ENCODE measurements at regions not wholly inside any gene's neighbourhood (a gene's known extent, or its start where the extent isn't known, plus 50 kb on each side); places are given as distances from the start of the nearest gene placed in this dataset.
A peak's percentile ranks its signal among the peaks of the same experiment; 100 is the strongest.
"Not testable (repeated sequence)": the region's sequence is repeated elsewhere in the genome, so short reads cannot be mapped to it uniquely, and the experiment has no call there.

DNA sequence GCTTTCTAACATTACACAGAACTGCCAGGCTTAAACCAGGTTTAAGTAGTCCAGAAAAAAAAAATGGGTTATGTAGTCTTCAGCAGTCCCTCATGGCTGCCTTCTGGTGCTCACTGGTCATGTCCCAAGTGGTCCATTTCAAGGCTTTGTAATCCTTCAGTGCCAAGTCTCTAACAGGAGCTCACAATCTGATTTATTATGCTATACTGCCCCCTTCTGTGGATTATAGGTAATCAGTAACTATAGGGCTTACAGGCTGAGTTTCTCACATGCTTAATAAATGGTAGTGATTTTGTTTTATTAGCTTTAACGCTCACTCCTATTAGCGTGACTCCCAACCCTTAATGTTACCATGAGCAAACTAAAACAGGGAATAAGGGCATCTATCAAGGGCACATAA is 92.5 kb upstream of the EDA2R start:
- H3K27ac ChIP-seq: no peak overlapping the region
- no peak for DNase-seq (ENCODE audit: low spot score in 2 of 2)
- no peak for TF ChIP-seq POLR2A (IDR thresholded peaks at IDR 0.05)
- TF ChIP-seq POLR2AphosphoS5 (IDR thresholded peaks at IDR 0.05): no peak
- TF ChIP-seq, protein P1, sequence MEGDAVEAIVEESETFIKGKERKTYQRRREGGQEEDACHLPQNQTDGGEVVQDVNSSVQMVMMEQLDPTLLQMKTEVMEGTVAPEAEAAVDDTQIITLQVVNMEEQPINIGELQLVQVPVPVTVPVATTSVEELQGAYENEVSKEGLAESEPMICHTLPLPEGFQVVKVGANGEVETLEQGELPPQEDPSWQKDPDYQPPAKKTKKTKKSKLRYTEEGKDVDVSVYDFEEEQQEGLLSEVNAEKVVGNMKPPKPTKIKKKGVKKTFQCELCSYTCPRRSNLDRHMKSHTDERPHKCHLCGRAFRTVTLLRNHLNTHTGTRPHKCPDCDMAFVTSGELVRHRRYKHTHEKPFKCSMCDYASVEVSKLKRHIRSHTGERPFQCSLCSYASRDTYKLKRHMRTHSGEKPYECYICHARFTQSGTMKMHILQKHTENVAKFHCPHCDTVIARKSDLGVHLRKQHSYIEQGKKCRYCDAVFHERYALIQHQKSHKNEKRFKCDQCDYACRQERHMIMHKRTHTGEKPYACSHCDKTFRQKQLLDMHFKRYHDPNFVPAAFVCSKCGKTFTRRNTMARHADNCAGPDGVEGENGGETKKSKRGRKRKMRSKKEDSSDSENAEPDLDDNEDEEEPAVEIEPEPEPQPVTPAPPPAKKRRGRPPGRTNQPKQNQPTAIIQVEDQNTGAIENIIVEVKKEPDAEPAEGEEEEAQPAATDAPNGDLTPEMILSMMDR (IDR thresholded peaks at IDR 0.05): no peak
- H3K4me3 ChIP-seq: no peak overlapping the region
- no peaks in the 10 kb centered on the region for H3K4me1 ChIP-seq
- no peaks in the 10 kb centered on the region for H3K36me3 ChIP-seq
- intact Hi-C loops (cut with DNase I; ENCODE audit: low total_unique reads): no loop called here
- no peaks in the 10 kb centered on the region for H3K9me3 ChIP-seq
- peaks cover 0 to 5% of the 10 kb centered on the region in 2 donors for H3K27me3 ChIP-seq

DNA sequence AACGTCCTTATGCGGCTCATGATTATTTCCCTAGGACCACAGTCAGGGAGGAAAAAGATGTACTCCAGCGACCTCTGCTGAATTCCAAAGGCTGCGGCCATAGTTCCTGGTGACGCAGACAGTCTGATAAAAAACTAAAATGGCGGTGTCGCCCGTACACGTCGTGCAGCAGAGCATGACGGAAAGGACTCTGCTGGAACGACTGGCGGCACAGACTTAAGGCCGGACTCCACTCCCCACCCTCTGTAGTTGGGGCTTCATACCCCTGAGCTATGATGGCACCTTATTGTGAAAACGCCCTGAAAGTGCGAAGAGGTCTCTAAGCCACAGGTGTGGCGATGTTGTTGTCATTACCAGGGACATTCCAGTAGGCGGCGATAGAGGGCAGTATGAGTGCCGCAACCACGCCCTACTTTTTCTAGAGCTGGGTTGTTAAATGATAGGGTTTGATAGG is 90.0 kb upstream of the EDA2R start:
- Histone ChIP-seq H3K9me3 (no peaks in the 10 kb centered on the region), H3K4me1 (no peaks in the 10 kb centered on the region), H3K27me3 (peaks cover 0 to 10% of the 10 kb centered on the region in 2 donors), H3K27ac (peak overlapping the region; percentile 60 to 81), H3K4me3 (peak overlapping the region; percentile 32 to 68 (median 45)), H3K36me3 (no peaks in the 10 kb centered on the region)
- DNase-seq (ENCODE audit: low spot score in 2 of 2): peak; percentile 37 to 54
- TF ChIP-seq POLR2AphosphoS5 (IDR thresholded peaks at IDR 0.05) (peak in 1 of 3 donors; percentile 38), POLR2A (IDR thresholded peaks at IDR 0.05) (no peak)
- TF ChIP-seq, protein P1 (IDR thresholded peaks at IDR 0.05): peak; percentile 36 to 85 (median 71)
- intact Hi-C loops (cut with DNase I; ENCODE audit: low total_unique reads): no loop called here

DNA sequence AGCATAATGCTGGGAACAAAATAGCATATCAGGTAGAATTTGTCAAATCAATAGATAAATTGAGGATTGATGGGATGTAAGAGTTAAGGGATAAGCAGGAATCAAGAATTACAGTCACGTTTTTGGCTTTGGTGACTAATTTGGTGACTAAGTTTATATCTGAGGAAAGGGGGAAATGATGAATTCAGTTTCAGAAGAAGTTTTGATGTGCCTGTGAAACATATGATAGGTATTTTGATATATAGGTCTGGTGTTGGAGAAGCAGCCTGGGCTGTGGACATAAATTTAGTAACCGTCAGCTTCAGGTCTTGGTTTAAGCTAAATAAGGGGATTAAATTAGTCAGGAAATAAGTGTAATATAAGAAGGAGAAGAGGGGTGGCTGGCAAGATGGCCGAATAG is 79.0 kb upstream of the EDA2R start:
- Histone ChIP-seq H3K4me3 (no peak overlapping the region), H3K9me3 (peaks cover 0 to 2% of the 10 kb centered on the region in 2 donors), H3K27ac (no peak overlapping the region), H3K27me3 (peaks cover 0 to 16% of the 10 kb centered on the region in 2 donors), H3K4me1 (no peaks in the 10 kb centered on the region), H3K36me3 (no peaks in the 10 kb centered on the region)
- TF ChIP-seq POLR2AphosphoS5 (IDR thresholded peaks at IDR 0.05): no peak
- TF ChIP-seq POLR2A (IDR thresholded peaks at IDR 0.05): no peak
- TF ChIP-seq, protein P1 (IDR thresholded peaks at IDR 0.05): no peak
- no peak for DNase-seq (ENCODE audit: low spot score in 2 of 2)
- intact Hi-C loops (cut with DNase I; ENCODE audit: low total_unique reads): no loop called here

DNA sequence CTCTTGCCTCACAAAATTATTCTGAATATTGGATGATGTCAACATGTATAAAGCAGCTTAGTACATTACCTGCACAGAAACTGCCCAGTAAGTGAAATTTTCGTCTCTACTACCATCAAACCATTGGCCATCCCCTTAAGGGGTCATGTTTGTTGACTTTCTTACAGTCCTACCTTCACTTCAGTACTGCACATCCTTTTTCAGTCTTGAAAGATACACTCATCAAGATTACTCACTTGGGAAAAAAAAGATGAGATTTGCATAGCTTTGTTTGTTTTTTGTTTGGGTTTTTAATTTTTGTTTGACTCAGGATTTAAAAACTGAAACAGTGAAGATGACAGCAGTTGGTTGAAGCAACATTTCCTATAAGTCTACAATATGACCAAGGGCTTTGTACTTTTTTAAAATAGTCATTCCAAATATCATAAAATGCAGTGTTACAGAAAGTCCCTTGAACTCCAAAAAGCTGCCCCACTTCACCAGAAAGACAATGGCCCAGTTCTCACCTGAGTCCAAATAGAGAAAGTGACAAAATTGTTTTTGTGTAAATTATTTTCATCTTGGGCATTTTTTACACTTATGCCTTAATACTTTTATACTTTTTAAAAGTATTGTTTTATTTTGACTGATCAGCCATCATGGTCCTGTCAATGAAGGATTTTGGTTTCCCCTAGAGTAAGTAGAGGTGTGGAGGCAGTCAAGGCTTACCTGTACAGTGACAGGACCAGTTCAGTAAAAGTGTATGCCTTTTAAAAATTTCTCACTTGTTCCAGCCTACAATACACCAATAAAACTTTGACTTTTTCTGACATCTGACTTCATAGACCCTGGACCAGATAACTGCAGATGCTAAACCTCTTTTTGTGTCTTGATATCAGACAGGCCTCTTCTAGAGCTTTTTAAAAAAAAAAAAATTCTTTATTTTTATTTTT is 59.7 kb upstream of the EDA2R start:
- H3K27ac ChIP-seq: no peak overlapping the region
- DNase-seq (ENCODE audit: low spot score in 2 of 2): no peak
- no peak overlapping the region for H3K4me3 ChIP-seq
- TF ChIP-seq, protein P1 (IDR thresholded peaks at IDR 0.05): no peak
- TF ChIP-seq POLR2A (IDR thresholded peaks at IDR 0.05) (no peak), POLR2AphosphoS5 (IDR thresholded peaks at IDR 0.05) (no peak)
- H3K27me3 ChIP-seq: peaks cover 0 to 23% of the 10 kb centered on the region in 2 donors
- H3K36me3 ChIP-seq: no peaks in the 10 kb centered on the region
- no peaks in the 10 kb centered on the region for H3K4me1 ChIP-seq
- peaks cover 4 to 13% of the 10 kb centered on the region in 2 donors for H3K9me3 ChIP-seq
- intact Hi-C loops (cut with DNase I; ENCODE audit: low total_unique reads): no loop called here

DNA sequence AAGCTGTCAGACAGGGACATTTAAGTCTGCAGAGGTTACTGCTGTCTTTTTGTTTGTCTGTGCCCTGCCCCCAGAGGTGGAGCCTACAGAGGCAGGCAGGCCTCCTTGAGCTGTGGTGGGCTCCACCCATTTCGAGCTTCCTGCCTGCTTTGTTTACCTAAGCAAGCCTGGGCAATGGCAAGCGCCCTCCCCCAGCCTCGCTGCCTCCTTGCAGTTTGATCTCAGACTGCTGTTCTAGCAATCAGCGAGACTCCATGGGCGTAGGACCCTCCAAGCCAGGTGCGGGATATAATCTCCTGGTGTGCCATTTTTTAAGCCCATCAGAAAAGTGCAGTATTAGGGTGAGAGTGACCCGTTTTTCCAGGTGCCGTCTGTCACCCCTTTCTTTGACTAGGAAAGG is 53.6 kb upstream of the EDA2R start:
- H3K36me3 ChIP-seq; DNase-seq (ENCODE audit: low spot score in 2 of 2); H3K4me1 ChIP-seq; intact Hi-C loops (cut with DNase I; ENCODE audit: low total_unique reads); H3K4me3 ChIP-seq; H3K27ac ChIP-seq: not testable (repeated sequence)
- Histone ChIP-seq H3K9me3 (peaks cover 5 to 23% of the 10 kb centered on the region in 2 donors), H3K27me3 (peaks cover 0 to 19% of the 10 kb centered on the region in 2 donors)
